ENCODE measurements at regions not wholly inside any gene's neighbourhood (a gene's known extent, or its start where the extent isn't known, plus 50 kb on each side); places are given as distances from the start of the nearest gene placed in this dataset.

- TF ChIP-seq ZNF462 (CRISPR knock-in tag; IDR thresholded peaks at IDR 0.05) (no peak), ZNF114 (CRISPR knock-in tag; IDR thresholded peaks at IDR 0.05) (no peak), STAT1 (IDR thresholded peaks at IDR 0.05; ENCODE audit: unreplicated experiment) (no peak), JUNB (IDR thresholded peaks at IDR 0.05; ENCODE audit: unreplicated experiment) (no peak)
- TF ChIP-seq, protein P1, sequence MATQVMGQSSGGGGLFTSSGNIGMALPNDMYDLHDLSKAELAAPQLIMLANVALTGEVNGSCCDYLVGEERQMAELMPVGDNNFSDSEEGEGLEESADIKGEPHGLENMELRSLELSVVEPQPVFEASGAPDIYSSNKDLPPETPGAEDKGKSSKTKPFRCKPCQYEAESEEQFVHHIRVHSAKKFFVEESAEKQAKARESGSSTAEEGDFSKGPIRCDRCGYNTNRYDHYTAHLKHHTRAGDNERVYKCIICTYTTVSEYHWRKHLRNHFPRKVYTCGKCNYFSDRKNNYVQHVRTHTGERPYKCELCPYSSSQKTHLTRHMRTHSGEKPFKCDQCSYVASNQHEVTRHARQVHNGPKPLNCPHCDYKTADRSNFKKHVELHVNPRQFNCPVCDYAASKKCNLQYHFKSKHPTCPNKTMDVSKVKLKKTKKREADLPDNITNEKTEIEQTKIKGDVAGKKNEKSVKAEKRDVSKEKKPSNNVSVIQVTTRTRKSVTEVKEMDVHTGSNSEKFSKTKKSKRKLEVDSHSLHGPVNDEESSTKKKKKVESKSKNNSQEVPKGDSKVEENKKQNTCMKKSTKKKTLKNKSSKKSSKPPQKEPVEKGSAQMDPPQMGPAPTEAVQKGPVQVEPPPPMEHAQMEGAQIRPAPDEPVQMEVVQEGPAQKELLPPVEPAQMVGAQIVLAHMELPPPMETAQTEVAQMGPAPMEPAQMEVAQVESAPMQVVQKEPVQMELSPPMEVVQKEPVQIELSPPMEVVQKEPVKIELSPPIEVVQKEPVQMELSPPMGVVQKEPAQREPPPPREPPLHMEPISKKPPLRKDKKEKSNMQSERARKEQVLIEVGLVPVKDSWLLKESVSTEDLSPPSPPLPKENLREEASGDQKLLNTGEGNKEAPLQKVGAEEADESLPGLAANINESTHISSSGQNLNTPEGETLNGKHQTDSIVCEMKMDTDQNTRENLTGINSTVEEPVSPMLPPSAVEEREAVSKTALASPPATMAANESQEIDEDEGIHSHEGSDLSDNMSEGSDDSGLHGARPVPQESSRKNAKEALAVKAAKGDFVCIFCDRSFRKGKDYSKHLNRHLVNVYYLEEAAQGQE (IDR thresholded peaks at IDR 0.05; ENCODE audit: unreplicated experiment) = no peak
- Histone ChIP-seq H2AFZ (no peak overlapping the region), H3K27ac (ENCODE audit: low read depth) (no peak overlapping the region), H3K4me1 (ENCODE audit: insufficient read depth) (no peaks in the 10 kb centered on the region), H4K20me1 (replicated peaks; ENCODE audit: insufficient read depth) (no peaks in the 10 kb centered on the region), H3K4me3 (no peak overlapping the region), H3K4me2 (no peak overlapping the region), H3K79me2 (replicated peaks; ENCODE audit: insufficient read depth) (no peaks in the 10 kb centered on the region), H3K36me3 (ENCODE audit: insufficient read depth) (peaks cover 14% of the 10 kb centered on the region), H3F3A (replicated peaks; ENCODE audit: low read depth) (no peaks in the 10 kb centered on the region), H3K9me2 (ENCODE audit: insufficient read depth) (no peaks in the 10 kb centered on the region), H3K27me3 (ENCODE audit: insufficient read depth) (no peaks in the 10 kb centered on the region)
- Mint-ChIP-seq H3K4me3 (no peak overlapping the region), H3K9me3 (peaks cover 35% of the 10 kb centered on the region), H3K27me3 (ENCODE audit: insufficient read depth, low read depth, poor library complexity) (peaks cover 6% of the 10 kb centered on the region), H3K4me1 (no peaks in the 10 kb centered on the region), H3K27ac (no peak overlapping the region), H3K36me3 (ENCODE audit: low read depth) (peaks cover 20% of the 10 kb centered on the region; the same call in 2 of the 3 replicates)
- DNase-seq (ENCODE audit: low spot score) (no peak), ATAC-seq (no peak)
These were observed 1074.9 kb downstream of the PCDH17 start for GRCh38 chr13:58706421-58706820.

All from GM23338 (cell line).